Fibroblast of upper back skin (primary cell): ENCODE measurements at regions not wholly inside any gene's neighbourhood (a gene's known extent, or its start where the extent isn't known, plus 50 kb on each side); places are given as distances from the start of the nearest gene placed in this dataset.
A peak's percentile ranks its signal among the peaks of the same experiment; 100 is the strongest.

Source experiments
- DNase-seq: peaks from one replicate; pipeline ENCODE4 v3.0.0-alpha.2; 2013

DNA sequence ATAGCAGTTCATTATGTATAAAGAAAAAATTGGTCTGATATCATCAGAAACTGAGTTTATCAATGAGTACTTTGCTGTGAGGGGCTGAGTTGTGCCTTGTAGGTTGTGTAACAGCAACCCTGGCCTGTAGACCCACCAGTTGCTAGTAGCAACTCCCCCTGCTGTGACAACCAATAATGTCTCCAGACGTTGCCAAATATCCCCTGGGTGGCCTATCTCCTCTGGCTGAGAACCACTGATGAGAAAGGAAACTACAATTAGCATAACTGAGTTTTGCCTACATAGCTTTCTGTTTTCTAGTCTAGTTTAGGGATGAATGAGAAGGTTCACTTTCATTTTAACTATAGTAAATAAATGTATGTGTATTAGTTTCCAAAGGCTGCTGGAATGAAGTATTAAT, 234.1 kb downstream of the CPE start:
- DNase-seq, result no peak

GRCh38 chr4:165613581-165613980, 234.8 kb downstream of the CPE start:
- DNase-seq, result no peak

DNA sequence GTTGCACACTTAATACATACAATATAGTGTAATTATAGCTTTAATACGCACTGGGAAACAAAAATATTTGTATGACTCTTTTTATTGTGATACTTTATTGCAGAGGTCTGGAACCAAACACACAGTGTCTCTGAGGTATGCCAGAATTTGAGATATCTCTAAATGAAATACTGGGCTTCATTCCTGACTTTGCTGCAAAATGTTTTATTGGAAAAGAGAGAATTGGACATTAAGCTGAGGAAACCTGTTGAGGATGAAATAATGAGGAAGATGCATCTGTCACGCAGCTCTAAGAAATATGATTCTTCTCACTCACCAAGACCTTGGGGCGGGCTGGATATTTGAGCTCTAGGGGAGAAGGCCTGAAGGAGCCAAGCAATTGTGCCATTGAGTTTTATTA, 242.1 kb downstream of the CPE start:
- no peak for DNase-seq

DNA sequence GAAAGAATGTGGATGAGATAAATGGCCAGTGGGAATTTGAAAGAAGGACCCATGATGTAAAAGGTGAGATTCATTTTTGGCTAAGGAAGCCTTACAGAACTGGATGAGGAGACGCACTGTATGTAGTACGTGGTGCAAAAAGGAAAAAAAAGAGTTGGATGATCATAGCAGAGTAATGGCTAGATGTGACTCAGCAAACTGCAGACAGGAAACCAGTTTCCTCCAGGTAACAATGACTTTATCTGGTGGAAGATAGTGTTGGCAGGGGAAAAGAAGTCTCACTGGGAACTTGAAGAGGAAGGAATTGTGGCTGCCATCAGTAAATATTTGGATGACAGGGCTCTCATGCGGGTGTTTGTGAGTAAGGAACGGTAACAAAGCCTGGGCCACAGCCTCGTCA, 243.2 kb downstream of the CPE start:
- no peak for DNase-seq

DNA sequence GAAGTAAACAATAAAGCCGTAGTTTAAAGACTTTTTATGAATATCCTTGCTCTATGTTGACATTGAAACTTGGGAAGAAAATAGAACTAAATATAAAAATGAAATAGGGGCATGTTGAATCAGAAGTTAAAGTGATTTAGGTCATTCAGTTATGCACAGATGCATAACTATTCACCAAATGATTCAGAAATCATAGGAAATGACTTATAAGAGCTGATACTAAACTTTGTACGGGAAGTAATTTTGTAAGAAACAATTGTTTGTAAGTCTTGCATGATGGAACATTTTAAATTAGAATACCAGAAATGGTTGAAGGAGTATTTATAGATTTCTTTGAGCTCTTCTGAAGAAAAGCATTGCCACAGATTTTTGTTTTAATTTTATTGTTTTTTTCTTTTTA, 246.5 kb downstream of the CPE start:
- no peak for DNase-seq

DNA sequence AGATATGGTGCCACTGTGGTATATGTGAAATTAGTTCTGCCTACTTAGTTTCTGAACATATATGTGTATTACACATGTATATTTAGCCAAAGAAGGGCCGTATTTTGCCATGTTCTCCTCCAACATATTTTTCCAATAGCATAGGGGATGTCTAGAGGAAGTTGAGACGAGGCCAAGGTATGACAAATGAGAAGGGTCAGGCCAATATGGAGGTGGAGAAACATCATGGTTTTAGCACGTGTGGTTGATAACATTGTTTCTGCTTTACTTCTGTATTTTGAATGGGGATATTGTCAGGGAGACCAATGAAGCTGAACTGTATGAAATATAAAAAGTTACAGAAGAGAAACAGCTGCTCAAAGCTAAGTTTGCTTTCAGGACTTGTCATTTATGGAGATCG, 246.7 kb upstream of the TLL1 start:
- DNase-seq, result no peak

DNA sequence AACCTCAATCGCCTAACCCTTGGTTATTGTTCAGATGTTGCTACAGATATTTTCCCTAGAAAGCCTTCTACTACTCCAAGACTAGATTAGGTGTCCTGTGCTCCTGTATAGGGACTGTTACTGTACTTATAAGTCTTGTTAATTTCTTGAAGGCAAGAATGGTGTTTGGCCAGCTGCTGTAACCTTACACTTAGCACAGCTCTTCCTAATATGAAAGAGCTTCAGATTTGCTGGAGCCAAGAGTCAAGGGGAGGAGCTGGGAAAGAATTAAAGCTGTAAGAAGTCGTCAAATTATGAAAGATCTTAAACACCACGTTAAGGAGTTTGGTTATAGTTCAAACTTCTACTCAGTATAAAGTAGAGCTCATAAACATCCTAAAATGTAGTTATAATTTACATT, 245.9 kb upstream of the TLL1 start:
- no peak for DNase-seq

GRCh38 chr4:165627548-165627947, 245.5 kb upstream of the TLL1 start:
- DNase-seq, result no peak

- DNase-seq, result no peak
These were observed 244.5 kb upstream of the TLL1 start for GRCh38 chr4:165628572-165628971.

DNA sequence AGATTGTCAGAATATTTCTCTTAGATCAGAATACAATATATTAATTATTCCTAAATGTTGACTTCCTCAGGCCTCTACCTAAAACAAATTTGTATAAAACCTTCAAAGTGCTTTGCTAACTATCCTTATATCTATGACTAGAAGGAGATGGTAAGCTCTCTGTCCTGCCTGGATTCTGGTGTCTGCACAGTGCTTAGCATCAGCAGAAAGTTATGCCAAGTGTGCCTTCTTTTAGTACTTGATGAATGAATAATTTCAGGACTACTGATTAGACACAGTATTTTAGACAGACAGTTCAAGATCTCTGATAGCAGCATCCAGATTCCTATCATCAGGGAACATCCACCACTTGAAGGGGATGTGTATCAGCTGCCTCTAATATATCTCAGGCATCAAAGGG, 242.4 kb upstream of the TLL1 start:
- DNase-seq, result no peak

- DNase-seq, result no peak
These were observed 241.7 kb upstream of the TLL1 start for GRCh38 chr4:165631208-165631894.

DNA sequence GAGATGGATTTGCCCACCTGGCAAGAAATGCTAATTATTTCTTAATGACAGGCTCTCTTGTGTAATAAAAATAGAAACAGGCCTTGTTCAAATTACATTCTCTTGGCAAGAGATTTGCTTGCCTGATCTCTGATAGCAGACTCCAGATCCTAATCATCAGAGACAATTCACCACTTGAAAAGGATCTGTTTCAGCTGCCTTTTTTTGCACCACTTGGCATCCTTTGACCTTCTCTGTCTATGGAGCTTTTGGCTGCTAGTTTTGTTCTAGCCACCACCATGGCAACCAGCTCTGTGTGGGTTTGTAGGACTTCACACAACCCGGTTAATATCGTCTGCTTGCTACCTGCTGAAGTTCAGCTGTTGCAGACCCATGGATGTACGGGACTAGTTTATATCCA, 241.1 kb upstream of the TLL1 start:
- DNase-seq, result no peak

GRCh38 chr4:165634766-165635165, 238.3 kb upstream of the TLL1 start:
- no peak for DNase-seq

DNA sequence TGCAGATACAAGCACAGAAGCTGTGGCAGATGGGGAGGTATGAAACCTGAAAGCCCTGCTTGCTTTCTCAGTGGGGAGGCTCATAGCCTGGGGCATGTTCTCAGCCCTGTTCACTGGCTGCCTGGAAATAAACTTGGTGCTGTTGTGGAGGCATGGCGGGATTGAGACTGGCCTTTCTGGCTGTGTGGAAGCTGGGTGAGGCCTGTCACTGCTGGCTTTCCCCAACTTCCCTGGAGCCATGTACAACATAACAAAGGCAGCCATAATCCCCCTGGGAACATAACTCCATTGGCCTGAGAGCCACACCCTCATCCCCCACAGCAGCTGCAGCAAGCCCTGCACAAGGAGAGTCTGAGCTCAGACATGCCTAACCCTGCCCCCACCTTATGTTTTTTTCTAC, 237.7 kb upstream of the TLL1 start:
- no peak for DNase-seq

GRCh38 chr4:165635951-165636350, 237.1 kb upstream of the TLL1 start:
- no peak for DNase-seq

- DNase-seq, result no peak
These were observed 221.1 kb upstream of the TLL1 start for GRCh38 chr4:165651901-165652300.

GRCh38 chr4:165654556-165654955, 218.5 kb upstream of the TLL1 start:
- DNase-seq, result no peak

GRCh38 chr4:165656399-165656798, 216.6 kb upstream of the TLL1 start:
- DNase-seq, result no peak

- no peak for DNase-seq
These were observed 216.1 kb upstream of the TLL1 start for GRCh38 chr4:165656829-165657490.

GRCh38 chr4:165662341-165662740, 210.7 kb upstream of the TLL1 start:
- DNase-seq, result peak; percentile 10

DNA sequence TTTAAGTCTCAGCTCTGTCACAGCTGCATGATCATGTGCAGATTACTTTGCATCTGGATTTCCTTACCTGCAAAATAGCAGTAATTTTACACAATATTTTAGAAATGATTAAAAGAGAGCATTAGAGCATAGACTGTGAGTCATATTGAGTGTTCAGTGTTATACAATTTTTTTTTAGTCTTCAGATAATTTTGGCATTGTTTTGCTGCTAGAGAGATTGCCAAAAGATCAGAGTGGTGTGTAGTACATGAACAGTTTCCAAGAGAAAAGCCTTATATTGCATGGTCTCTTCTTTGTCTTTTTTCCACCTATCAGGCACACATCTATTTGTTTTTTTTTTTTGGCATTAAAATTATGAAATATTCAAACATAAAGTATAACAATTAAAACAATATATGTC, 209.6 kb upstream of the TLL1 start:
- DNase-seq, result peak; percentile 34

- no peak for DNase-seq
These were observed 206.2 kb upstream of the TLL1 start for GRCh38 chr4:165666836-165667235.

DNA sequence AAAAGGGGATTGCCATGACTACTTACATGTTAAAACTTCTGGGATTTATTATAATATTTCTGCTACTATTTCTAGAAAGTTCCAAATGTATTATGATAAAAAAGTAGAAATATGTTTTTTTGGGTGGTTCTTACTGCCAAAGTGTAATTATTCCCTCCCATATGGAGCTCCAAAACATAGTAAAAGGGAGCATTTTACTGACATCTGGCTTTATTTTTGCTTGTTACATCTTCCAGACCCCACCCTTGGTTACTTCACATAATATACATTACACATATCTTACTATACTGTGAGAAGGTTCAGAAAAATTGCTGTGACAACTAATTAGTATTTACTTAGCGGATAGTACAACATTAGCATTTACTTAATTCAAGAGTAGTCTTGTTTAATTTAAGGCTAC, 205.1 kb upstream of the TLL1 start:
- no peak for DNase-seq

- peak; percentile 9 for DNase-seq
These were observed 204.3 kb upstream of the TLL1 start for GRCh38 chr4:165668694-165669093.

GRCh38 chr4:165677081-165677480, 196.0 kb upstream of the TLL1 start:
- DNase-seq, result no peak
